HG02763 (cell line): ENCODE measurements at regions not wholly inside any gene's neighbourhood (a gene's known extent, or its start where the extent isn't known, plus 50 kb on each side); places are given as distances from the start of the nearest gene placed in this dataset.

Experiments used
- ATAC-seq: cut with Tn5 transposase; IDR thresholded peaks from one replicate; pipeline ENCODE4 v1.9.1; 2021; ENCODE audit warnings: mild to moderate bottlenecking, moderate library complexity; ENCODE audit not compliant: unreplicated experiment

DNA sequence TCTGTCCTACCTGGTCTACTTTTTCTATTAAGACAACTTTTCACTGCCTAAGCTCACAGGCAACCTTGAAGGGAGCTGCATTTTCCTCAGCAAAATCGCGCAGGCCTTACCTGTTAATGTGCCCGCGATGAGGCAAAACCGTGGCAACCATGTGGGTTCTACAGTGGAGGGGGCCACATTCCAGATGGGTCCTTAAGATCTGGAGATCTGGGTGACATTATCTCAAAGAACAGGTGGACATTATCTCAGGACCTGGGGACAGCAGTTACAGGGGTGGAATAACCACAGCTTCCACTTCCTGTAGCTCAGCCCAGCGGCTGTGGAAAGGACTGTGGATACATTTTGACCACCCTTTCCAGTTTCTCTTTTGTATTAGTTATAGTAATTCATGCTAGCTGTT, 112.8 kb upstream of the PTCH1 start:
- no peak for ATAC-seq

DNA sequence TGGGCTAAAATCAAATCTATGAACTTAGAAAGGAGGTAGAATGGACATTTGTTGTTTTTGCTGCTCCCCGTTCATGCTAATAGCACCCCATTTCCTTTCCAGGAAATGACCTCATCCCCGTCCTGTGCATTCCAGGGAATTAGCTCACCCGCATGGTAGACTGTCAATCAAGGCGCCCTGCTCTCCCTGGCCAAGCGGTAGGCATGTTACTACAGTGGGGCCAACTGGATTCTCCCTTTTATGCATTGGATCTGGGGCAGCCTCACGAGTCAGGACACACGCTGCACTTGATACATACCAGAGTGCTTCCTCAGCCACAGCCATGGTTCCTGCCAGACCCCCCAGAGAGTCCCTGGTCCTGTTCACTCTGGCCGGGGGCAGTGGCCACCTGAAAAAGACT, 111.0 kb upstream of the PTCH1 start:
- ATAC-seq = no peak

DNA sequence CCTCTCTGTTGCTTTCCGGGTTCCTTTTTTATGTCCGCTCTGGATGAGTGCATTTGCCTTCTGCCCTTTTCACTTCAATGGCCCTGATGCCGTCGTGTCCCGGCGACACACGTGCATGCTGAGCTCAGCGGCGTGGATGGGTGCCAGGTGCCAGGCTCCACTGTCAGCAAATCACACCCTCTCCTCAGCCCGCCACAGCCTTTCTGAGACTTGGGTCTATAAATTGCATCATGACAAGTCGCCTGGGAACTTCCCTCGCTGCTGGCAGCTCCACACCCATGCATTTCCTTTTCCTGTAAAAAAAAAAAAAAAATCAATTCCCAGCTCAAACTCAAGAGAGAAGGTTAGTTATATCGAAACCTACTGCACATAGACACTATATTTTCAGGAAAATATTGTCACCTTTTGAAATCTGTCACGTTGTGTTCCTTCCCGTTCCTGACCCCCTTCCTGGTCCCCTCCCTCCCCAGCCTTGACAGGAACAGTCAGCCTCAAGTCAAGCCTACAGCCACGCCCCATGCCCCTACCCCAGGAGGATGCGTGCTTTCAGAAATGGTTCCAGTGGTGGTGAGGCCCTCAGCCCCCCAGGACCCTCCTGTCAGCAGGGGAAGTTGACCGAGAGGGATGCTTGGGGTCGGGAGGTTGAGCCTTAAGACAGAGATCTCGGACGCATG, 110.3 kb upstream of the PTCH1 start:
- ATAC-seq = no peak

DNA sequence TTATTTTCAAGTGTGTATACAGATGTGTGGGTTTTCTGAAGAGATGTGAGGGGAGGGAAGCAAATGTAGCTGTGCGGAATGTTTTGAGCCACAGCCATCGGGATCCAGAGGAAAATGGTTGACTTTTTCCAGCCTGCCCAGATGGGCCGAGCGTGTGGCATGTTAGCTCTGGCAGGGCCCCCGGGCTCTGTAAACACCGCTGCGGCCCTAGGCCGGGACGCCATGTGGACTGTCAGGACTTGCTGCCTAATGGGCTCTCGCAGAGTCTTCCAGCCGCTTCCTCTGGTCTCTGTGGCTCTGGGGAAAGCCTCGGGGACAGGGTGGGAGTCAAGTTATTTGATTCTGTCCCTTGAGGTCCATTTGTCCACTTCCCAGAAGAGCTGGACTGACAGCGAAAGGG, 109.6 kb upstream of the PTCH1 start:
- no peak for ATAC-seq

DNA sequence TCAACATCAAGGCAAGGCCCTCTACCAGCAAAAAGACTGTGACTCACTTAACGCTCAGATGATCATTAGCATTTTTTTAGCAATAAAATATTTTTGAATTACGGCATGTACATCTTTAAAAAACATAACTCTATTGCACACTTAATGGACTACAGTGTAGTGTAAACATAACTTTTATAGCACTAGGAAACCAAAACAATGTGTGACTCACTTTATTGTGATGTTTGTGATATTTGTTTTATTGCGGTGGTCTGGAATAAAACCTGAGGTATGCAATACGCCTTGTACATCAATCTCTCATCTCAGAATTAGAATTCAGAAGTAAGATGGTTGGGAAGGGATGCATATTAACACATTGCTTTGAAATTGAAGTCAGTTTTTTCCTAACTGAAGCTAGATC, 106.9 kb upstream of the PTCH1 start:
- ATAC-seq = no peak

DNA sequence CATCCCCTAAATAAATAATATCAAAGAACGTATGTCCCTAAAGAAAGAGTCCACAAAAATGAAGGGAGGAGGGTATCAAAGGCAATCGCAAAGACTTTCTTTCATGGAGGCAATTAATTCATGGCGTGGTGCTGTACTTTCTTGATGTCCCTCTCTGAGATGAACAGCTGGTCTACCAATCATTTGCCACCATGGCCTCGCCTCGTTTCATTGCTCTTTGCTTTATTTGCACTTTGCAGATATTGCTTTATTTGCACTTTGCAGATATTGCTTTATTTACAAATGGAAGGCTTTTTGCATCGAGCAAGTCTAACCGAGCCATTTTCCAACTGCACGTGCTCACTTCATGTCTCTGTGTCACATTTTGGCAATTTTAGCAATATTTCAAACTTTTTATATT, 104.0 kb upstream of the PTCH1 start:
- no peak for ATAC-seq

DNA sequence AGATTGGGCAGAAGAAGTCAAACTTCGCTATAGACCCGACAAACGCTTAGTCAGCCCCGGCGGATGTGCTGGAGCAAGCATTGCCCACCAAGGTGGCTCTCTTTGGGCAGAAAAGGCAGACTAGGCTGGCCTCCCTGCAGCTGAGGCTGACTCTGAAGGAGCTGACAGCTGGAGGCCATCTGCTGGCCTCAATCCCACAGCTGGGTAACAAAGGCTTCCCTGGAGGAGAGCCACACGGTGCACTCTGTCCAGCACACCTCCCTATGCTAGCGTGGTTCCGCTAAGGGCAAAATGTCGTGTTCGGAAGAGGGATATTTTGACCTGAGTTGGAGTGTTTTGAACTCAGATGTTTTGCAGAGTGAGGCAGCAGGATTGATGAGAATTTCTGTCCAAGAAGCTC, 103.5 kb upstream of the PTCH1 start:
- no peak for ATAC-seq

DNA sequence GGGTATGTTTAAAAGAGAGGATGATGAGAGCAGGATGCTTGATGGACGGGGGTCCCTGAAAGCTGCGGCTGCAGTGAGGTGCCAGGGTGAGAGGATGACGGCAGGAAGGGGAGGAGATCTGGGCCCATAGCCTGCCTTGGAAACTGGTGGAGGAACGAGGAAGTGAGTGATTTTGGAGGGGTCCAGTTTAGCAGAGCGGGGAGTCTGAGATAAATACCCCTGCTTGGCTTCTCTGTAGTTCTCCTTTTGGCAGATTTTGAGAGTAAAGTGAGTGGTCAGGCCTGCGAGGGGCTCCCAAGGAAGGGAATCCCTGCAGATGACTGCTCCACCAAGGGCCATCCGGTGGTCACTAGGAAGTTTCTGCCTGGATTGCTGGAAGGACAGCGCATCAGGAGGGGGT, 98.5 kb upstream of the PTCH1 start:
- no peak for ATAC-seq

DNA sequence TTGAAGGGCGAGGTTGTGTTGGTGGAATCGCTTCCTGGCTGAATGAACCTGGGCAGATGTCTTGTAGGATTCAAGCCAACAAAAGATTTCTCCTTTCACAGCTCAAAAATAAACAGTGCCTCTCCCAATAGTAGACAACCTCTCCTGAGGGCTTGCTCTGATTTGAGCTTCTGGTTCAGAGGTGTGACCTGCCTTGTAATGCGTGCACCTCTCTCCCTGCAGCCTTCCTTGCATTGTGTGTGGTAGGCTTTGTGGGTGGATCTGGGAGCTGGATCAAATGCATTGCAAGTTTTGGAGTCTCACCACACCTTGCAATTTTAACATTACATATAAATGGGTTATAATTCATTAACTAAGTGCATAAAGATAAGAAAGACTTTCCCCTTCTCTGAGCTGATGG, 96.9 kb upstream of the PTCH1 start:
- ATAC-seq = no peak

DNA sequence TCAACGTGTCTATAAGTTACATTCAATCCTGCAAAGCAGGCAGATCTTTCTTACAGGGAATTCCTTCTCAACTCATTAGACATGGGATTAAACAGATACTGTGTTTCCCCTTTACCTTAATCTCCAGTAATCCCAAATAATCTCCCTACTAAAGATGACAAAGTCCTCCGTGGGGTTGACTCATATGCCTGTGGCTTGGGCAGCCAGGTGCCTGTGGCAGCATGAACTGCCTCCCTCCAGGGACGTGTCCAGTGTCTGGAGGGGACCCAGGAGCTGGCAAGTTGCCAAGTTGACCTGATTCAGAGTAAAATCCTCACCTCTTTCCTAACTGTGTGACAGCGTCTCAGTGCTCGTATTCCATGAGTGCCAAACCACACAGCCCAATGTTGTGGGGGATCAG, 94.6 kb upstream of the PTCH1 start:
- ATAC-seq = no peak

DNA sequence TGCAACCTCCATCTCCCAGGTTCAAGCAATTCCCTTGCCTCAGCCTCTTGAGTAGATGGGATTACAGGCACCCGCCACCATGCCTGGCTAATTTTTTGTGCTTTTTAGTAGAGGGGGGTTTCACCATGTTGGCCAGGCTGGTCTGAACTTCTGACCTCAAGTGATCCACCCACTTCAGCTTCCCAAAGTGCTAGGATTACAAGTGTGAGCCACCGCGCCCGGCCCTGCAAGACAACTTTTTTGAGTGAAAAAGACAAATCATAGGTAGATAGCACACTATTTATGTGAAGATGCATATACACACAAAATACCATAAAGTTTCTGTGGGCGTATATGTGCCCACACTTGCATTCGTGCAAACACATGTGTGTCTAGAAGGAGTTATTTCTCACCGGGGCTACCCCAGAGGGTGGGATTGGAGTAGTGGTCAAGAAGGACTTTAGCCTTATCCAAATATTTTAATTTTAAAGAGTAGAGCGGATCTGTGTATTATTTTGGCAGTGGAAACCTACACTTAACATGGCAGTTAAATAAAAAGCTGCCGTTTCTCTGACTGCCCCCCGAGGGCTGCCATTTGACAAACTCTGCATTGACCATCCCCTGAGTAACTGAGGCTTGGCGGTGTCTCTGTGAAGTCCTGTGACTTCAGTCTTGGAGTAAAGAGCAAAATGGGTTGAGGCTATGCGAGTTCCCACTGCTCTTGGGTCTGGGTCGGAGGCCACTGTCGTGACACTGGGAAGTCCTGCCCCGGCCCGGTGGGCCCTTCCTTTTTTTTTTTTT, 93.4 kb upstream of the PTCH1 start:
- no peak for ATAC-seq

DNA sequence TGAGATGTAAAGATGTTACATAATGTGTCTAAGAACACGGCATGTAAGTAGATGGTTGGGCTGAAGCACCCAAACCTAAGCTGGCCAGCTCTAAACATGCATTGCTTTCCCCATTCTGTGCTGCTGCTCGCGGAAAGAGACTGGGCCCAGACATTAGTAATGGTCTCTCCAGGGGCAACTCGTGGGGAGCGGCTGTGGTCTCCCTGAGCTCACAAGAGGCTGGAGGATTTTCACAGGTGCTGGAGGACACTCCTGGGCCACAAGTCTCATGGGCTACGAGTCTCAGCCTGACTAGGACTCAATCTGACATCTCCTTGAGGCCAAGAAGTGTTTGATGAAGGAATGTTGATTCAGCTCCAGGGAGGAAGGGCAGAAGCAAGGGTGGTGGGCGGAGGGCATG, 92.7 kb upstream of the PTCH1 start:
- no peak for ATAC-seq

DNA sequence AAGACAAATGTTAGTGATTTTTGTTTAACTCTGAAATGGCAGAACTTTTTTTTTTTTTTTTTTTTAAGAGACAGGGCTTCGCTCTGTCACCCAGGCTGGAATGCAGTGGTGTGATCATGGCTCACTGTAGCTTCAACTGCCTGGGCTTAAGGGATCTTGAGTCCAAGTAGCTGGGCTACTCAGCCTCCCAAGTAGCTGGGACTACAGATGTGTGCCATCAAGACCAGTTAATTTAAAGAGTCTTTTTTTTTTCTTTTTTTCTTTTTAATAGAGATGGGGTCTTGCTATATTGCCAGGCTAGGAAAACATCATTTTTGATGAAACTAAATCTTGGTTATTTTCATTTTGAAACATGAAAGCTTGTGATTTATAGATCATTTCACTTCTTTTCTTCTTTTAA, 91.6 kb upstream of the PTCH1 start:
- ATAC-seq = no peak

DNA sequence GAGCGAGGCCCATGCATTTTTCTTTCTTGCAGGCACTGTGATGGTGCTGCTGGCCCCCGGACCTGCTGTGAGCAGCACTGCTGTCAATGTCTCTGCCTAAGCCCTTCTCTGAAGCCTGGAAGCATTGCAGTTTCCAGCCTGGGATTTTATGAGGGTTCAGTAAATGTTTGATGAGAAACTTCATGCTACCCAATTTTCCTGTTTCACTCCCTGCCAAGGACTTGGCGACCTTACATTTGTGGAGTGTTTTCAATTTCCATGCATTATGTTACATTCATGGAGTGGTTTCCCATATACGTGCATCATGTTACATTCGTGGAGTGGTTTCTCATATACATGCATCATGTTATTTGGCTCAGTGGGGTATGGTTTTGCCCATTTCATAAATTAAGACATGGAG, 90.7 kb upstream of the PTCH1 start:
- no peak for ATAC-seq

DNA sequence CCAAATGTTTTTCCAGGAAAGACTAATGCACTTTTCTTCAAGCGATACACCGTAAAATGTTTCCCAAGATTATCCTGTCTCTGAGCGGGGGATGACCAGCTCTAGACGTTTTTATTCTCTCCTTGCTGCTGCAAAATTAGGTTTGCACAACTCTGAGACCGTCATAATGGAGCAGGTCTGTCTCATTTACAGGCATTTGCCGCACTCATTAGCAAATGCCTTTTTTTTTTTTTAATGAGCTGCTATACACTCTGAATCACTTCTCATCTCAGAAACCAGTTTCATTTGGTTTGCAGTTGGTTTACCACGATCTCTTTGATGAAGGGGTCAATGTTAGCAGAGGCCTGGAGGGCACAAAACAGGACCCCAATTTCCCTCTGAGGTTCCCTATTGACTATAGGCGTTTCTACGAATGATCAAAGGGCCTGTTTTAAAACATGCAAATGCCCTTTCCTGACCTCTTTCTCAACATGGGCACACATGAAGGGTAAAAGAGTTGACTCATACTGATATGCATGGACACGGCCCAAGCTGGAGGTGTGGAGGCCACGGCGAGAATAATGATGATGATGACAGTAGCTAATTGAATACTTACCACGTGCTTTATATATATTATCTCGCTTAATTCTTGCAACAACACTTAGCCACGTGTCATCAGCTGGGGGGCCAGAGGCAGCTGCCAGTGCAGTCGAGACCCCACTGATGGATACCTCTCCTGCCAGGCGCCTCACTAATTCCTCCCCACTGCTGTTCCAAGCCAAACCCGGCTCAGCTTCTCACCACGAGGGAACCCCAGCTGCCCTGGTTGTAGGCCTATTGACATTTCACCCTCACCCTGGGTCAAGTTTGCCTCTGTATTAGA, 89.9 kb upstream of the PTCH1 start:
- ATAC-seq = no peak

DNA sequence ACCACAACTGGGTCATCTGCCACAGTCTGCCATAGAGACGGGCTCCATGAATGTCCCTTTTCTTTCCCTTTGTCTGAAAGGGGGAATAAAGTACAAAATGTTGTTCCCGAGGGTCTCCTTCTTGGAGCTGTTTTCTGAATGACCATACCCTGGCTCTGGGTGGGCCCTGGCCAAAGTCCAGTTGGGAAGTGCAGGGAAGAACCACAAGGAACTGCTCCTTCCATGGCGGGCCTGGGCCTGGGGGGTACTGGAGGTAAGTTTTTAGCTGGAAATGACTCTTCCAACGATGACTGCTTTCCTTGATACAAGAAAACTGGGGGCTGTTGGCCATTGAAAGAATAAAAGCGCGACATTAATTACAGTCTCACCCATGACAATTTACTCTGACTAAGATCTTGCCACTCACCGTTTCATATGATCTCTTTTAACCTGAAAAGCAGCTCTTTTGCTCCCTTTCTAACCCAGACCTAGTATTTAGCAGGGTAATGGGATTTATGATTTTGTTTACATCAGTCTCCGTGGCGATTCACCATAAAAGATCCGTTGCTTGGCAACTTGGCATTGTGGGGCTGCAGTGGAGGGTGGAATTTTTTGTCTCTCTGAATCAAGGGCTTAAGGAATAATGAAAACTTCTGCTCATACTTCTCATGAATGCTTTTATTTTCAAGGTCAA, 89.2 kb upstream of the PTCH1 start:
- no peak for ATAC-seq

DNA sequence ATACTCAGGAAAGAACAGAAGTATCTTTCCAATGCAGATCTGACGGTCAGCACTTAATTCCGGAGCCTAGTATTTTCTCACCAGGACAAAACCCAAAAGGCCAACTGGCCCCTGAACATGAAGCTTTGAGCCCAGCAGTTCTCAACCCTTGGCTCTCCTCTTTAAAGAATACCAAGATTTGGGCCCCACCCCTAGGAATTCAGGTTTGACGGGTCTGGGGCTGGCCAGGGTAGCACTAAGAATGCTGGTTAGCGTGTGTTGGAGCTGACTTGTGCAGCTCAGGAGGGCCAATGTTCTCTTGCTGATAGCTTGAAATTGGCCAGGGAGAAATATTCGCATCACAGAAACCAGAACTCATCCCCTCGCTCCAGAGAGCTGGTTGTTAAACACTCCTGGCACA, 88.3 kb upstream of the PTCH1 start:
- no peak for ATAC-seq

DNA sequence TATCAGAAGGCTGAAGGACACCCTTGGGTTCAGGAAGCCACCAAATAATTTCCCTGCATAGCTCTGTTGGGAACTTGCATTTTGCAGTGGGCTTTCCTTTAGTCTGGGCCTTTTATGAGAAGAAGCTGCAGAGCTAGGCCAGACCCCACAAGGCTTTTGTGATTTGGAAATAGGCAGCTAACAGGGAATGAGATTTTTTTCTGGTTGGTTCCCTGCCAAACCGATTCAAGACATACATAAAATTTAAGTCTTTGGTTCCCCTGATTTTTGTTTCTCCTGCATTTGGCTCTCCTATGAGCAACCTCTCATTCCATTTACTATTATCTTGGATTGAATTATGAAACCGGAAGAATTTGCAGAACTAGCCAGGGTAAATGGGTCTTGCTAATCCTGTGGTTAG, 81.5 kb upstream of the PTCH1 start:
- ATAC-seq = no peak

DNA sequence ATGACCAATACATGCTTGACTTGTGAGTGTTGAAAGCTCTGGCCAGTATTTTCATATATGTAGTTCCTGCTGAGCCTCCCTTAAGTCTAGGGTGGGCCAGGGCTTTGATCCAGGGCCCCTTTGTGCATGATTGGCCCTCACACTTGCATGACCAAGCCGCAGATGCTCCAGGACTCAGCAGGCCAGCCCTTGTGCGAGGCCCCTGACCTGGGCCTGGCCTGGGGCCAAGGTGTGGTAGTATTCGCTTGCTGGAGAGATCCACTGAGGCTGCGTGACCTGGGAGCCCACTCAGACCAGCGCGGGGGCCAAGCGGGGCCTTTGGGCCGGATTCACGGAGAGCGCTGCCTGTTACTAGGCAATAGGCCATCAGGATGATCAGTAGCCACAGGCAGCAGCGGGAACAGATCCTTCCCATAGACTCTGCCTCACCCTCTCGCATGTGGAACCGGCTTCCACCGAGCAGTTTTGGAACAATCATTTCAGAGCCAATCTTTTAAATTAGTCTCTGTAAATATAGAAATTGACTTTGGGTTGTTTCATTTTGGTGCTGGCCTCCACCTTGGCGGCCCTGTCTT, 79.0 kb upstream of the PTCH1 start:
- ATAC-seq = no peak

DNA sequence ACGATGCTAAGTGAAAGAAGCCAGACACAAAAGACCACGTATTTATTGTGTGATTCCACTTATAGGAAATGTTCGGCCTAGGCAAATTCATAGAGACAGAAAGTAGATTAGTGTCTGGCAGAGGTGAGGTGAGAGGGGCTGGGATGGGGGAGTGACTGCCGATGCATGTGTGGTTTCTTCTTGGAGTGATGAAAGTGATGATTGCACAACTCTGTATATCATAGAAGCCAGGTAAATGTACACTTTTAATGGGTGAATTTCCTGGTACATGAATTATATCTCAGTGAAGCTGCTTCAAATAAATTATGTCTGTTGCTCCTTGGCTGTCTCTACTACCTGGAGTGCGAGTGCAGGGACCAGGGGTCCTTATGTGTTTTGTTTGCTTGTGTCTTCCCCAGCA, 76.2 kb upstream of the PTCH1 start:
- ATAC-seq = no peak
